ENCODE measurements at regions not wholly inside any gene's neighbourhood (a gene's known extent, or its start where the extent isn't known, plus 50 kb on each side); places are given as distances from the start of the nearest gene placed in this dataset.

DNA sequence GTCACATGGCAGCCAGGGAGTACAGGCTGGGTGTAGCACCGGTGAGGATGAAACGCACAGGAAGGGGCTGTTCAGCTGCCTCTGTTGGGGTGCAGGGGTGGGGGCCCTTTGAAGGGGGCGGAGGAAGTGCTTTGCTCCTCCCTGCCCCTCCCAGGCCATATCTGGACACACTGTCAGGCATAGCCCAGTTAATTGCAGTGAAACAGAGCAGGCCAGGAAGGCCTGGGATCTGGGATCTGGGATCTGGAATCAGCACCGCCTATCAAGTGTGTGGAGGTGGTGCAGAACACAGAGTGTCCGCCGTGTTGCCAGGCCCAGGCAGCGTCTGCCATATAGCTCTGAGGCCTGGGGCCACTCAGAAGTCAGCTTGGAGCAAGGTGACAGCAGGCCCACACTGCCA, 85.5 kb upstream of the EPCAM start:
- Histone ChIP-seq H3K4me2 (ENCODE audit: insufficient read depth, low read length) (no peak overlapping the region), H4K20me1 (replicated peaks; ENCODE audit: control insufficient read depth, extremely low read depth, insufficient read depth, low read length) (no peaks in the 10 kb centered on the region), H3K9me1 (replicated peaks; ENCODE audit: control insufficient read depth, extremely low read depth, insufficient read depth, low read length) (no peaks in the 10 kb centered on the region), H3K36me3 (ENCODE audit: control insufficient read depth in 2 of 2, extremely low read depth in 1 of 2, insufficient read depth in 2 of 2, low read length in 2 of 2) (no peaks in the 10 kb centered on the region), H3K27me3 (ENCODE audit: control insufficient read depth in 2 of 2, insufficient read depth in 2 of 2, low read length in 2 of 2) (no peaks in the 10 kb centered on the region), H3K27ac (ENCODE audit: insufficient read depth, low read depth, low read length) (no peak overlapping the region), H3K4me1 (ENCODE audit: control insufficient read depth, extremely low read depth, insufficient read depth, low read length) (no peaks in the 10 kb centered on the region), H3K4me3 (replicated peaks in 1 of 3; ENCODE audit: insufficient read depth in 1 of 3, low read depth in 1 of 3, low read length in 3 of 3) (no peak overlapping the region), H3K9me3 (replicated peaks; ENCODE audit: control insufficient read depth, insufficient read depth, low read length) (no peaks in the 10 kb centered on the region), H3K79me2 (ENCODE audit: control insufficient read depth, insufficient read depth, low read length) (no peaks in the 10 kb centered on the region), H2AFZ (ENCODE audit: low read depth, low read length) (no peak overlapping the region), H3K9ac (replicated peaks; ENCODE audit: extremely low read depth, insufficient read depth, low read length) (no peak overlapping the region)
- TF ChIP-seq POLR2A (IDR thresholded peaks at IDR 0.05; ENCODE audit: low read depth, low read length) (no peak), MYC (IDR thresholded peaks at IDR 0.05; ENCODE audit: low read depth, low read length) (no peak), JUN (IDR thresholded peaks at IDR 0.05; ENCODE audit: borderline replicate concordance, insufficient read depth, insufficient read length, low read depth) (no peak)
- intact Hi-C loops (cut with micrococcal nuclease): no loop called here
- no peak for DNase-seq (ENCODE audit: low read depth, low spot score)
- CTCF ChIA-PET: interaction anchor here (1.4 kb wide), 1 partner anchor 195 kb away, joined by 3 read pairs; no protein-coding TSS in a partner anchor
- dilution Hi-C loops (cut with MboI; ENCODE audit: extremely low pct_ligation_motif_present, low sequenced_read_pairs): no loop called here
- no TSS peak for BruUV-seq (replicated peaks)
- POLR2A ChIA-PET: no interaction called here
- FAIRE-seq: no peak

DNA sequence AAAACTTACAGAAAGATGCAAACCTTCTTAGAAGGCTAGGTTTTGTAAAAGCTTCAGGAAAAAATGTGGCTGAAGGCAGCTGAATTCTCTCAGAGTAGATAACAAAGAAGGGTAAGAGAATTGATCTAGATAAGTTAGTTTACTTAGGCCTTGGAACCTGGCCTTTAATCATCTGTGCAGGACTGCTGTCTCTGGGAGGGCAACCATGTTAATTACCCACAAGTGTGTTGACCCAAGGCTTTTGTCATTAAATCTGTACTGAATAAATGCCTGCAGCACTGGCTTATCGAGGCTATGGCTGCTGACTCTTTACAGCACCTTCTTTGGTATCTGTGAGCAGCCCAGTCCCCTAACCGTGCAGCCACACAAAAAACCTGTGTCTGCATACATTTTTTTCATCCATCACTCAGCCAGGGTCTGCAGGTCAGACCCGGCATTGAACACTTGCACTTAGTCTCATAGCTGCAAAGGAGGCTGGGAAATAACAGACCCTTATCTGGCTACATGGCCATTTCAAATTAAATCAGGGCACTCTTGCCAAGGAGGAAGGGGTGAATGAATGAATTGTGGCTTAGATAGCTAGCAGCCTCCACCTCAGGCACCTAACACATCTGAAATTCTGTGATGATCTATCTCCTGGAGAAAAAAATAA, 86.4 kb upstream of the EPCAM start:
- FAIRE-seq: no peak
- H3K4me3 ChIP-seq (replicated peaks in 1 of 3; ENCODE audit: insufficient read depth in 1 of 3, low read depth in 1 of 3, low read length in 3 of 3): no peak overlapping the region
- H3K9ac ChIP-seq (replicated peaks; ENCODE audit: extremely low read depth, insufficient read depth, low read length): no peak overlapping the region
- no peak overlapping the region for H3K27ac ChIP-seq (ENCODE audit: insufficient read depth, low read depth, low read length)
- dilution Hi-C loops (cut with MboI; ENCODE audit: extremely low pct_ligation_motif_present, low sequenced_read_pairs): no loop called here
- no peak for DNase-seq (ENCODE audit: low read depth, low spot score)
- no TSS peak for BruUV-seq (replicated peaks)
- peak overlapping the region; percentile 42 for H2AFZ ChIP-seq (ENCODE audit: low read depth, low read length)
- no peaks in the 10 kb centered on the region for H4K20me1 ChIP-seq (replicated peaks; ENCODE audit: control insufficient read depth, extremely low read depth, insufficient read depth, low read length)
- H3K36me3 ChIP-seq (ENCODE audit: control insufficient read depth in 2 of 2, extremely low read depth in 1 of 2, insufficient read depth in 2 of 2, low read length in 2 of 2): no peaks in the 10 kb centered on the region
- POLR2A ChIA-PET: no interaction called here
- no peak overlapping the region for H3K4me2 ChIP-seq (ENCODE audit: insufficient read depth, low read length)
- TF ChIP-seq, protein P1, sequence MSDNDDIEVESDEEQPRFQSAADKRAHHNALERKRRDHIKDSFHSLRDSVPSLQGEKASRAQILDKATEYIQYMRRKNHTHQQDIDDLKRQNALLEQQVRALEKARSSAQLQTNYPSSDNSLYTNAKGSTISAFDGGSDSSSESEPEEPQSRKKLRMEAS (IDR thresholded peaks at IDR 0.05; ENCODE audit: insufficient read depth, insufficient read length): no peak
- no peak for TF ChIP-seq GATA2 (IDR thresholded peaks at IDR 0.05; ENCODE audit: insufficient read depth, insufficient read length, low read depth, low read length)
- no peak for TF ChIP-seq EZH2 (IDR thresholded peaks at IDR 0.05; ENCODE audit: borderline replicate concordance, low read depth, low read length, severe bottlenecking)
- TF ChIP-seq FOS (IDR thresholded peaks at IDR 0.05; ENCODE audit: borderline replicate concordance, insufficient read depth, low read length): no peak
- TF ChIP-seq MYC (IDR thresholded peaks at IDR 0.05; ENCODE audit: low read depth, low read length): no peak
- TF ChIP-seq POLR2A (IDR thresholded peaks at IDR 0.05; ENCODE audit: low read depth, low read length): no peak
- no peak for TF ChIP-seq JUN (IDR thresholded peaks at IDR 0.05; ENCODE audit: borderline replicate concordance, insufficient read depth, insufficient read length, low read depth)
- TF ChIP-seq CTCF (IDR thresholded peaks at IDR 0.05; ENCODE audit: extremely low read depth in 1 of 2, insufficient read depth in 1 of 2, low read depth in 1 of 2, low read length in 2 of 2): no peak
- no peak for TF ChIP-seq POLR2AphosphoS5 (IDR thresholded peaks at IDR 0.05; ENCODE audit: insufficient read depth, low read depth, low read length)
- no peaks in the 10 kb centered on the region for H3K9me3 ChIP-seq (replicated peaks; ENCODE audit: control insufficient read depth, insufficient read depth, low read length)
- intact Hi-C loops (cut with micrococcal nuclease): no loop called here
- H3K79me2 ChIP-seq (ENCODE audit: control insufficient read depth, insufficient read depth, low read length): no peaks in the 10 kb centered on the region
- no peaks in the 10 kb centered on the region for H3K27me3 ChIP-seq (ENCODE audit: control insufficient read depth in 2 of 2, insufficient read depth in 2 of 2, low read length in 2 of 2)
- no peaks in the 10 kb centered on the region for H3K9me1 ChIP-seq (replicated peaks; ENCODE audit: control insufficient read depth, extremely low read depth, insufficient read depth, low read length)
- H3K4me1 ChIP-seq (ENCODE audit: control insufficient read depth, extremely low read depth, insufficient read depth, low read length): no peaks in the 10 kb centered on the region
- CTCF ChIA-PET: interaction anchor here (1.0 to 1.7 kb wide), 4 partner anchors 9 to 194 kb away, joined by 3 to 5 read pairs (median 4); no protein-coding TSS in a partner anchor
